Caki2 (cell line): ENCODE measurements at regions not wholly inside any gene's neighbourhood (a gene's known extent, or its start where the extent isn't known, plus 50 kb on each side); places are given as distances from the start of the nearest gene placed in this dataset.
A peak's percentile ranks its signal among the peaks of the same experiment; 100 is the strongest.

ENCODE experiments used
- DNase-seq: peaks from one replicate; pipeline ENCODE4 v3.0.0-alpha.2; 2015; ENCODE audit warnings: low read depth
- in situ Hi-C: cut with HindIII; loops from 2 replicates; pipeline ENCODE4 v1.10.0; 2016; ENCODE audit warnings: low sequenced_read_pairs, low pct_unique_long_range_greater_than_20kb, mixed read lengths

- in situ Hi-C loops, result no loop called here
- DNase-seq, result no peak
Observed at GRCh38 chr18:10215446-10215845, 239.0 kb upstream of the APCDD1 start.

- in situ Hi-C loops, result no loop called here
- DNase-seq, result no peak
Observed at GRCh38 chr18:10216791-10217190, 237.6 kb upstream of the APCDD1 start.

- in situ Hi-C loops, result no loop called here
- no peak for DNase-seq
Observed at GRCh38 chr18:10217211-10217610, 237.2 kb upstream of the APCDD1 start.

GRCh38 chr18:10225300-10225699, 229.1 kb upstream of the APCDD1 start:
- no peak for DNase-seq
- in situ Hi-C loops, result no loop called here

- in situ Hi-C loops, result no loop called here
- DNase-seq, result no peak
Observed at GRCh38 chr18:10226971-10227370, 227.5 kb upstream of the APCDD1 start.

- in situ Hi-C loops, result no loop called here
- DNase-seq, result no peak
Observed at GRCh38 chr18:10228326-10228725, 226.1 kb upstream of the APCDD1 start.

GRCh38 chr18:10229458-10229857, 225.0 kb upstream of the APCDD1 start:
- in situ Hi-C loops, result no loop called here

GRCh38 chr18:10230072-10230471, 224.4 kb upstream of the APCDD1 start:
- peak; percentile 67 for DNase-seq
- in situ Hi-C loops, result no loop called here

More at GRCh38 chr18:10229458-10229857, 225.0 kb upstream of the APCDD1 start:
- DNase-seq, result no peak

GRCh38 chr18:10231220-10231619, 223.2 kb upstream of the APCDD1 start:
- DNase-seq, result no peak
- in situ Hi-C loops, result no loop called here

- no peak for DNase-seq
- in situ Hi-C loops, result no loop called here
Observed at GRCh38 chr18:10232062-10232461, 222.4 kb upstream of the APCDD1 start.

- no peak for DNase-seq
- in situ Hi-C loops, result no loop called here
Observed at GRCh38 chr18:10233082-10233875, 221.2 kb upstream of the APCDD1 start.

GRCh38 chr18:10234281-10234680, 220.2 kb upstream of the APCDD1 start:
- in situ Hi-C loops, result no loop called here
- DNase-seq, result no peak

GRCh38 chr18:10234912-10235660, 219.3 kb upstream of the APCDD1 start:
- DNase-seq, result no peak
- in situ Hi-C loops, result no loop called here

- in situ Hi-C loops, result no loop called here
Observed at GRCh38 chr18:10235661-10235952, 218.8 kb upstream of the APCDD1 start.

GRCh38 chr18:10239103-10239502, 215.3 kb upstream of the APCDD1 start:
- no peak for DNase-seq
- in situ Hi-C loops, result no loop called here

More at GRCh38 chr18:10235661-10235952, 218.8 kb upstream of the APCDD1 start:
- no peak for DNase-seq

- in situ Hi-C loops, result no loop called here
Observed at GRCh38 chr18:10239991-10240634, 214.3 kb upstream of the APCDD1 start.

GRCh38 chr18:10240973-10241372, 213.5 kb upstream of the APCDD1 start:
- in situ Hi-C loops, result no loop called here
- no peak for DNase-seq

More at GRCh38 chr18:10239991-10240634, 214.3 kb upstream of the APCDD1 start:
- no peak for DNase-seq

- in situ Hi-C loops, result no loop called here
- no peak for DNase-seq
Observed at GRCh38 chr18:10241579-10241978, 212.9 kb upstream of the APCDD1 start.

GRCh38 chr18:10242936-10243680, 211.3 kb upstream of the APCDD1 start:
- in situ Hi-C loops, result no loop called here
- DNase-seq, result no peak
